ENCODE measurements at regions not wholly inside any gene's neighbourhood (a gene's known extent, or its start where the extent isn't known, plus 50 kb on each side); places are given as distances from the start of the nearest gene placed in this dataset.

DNA sequence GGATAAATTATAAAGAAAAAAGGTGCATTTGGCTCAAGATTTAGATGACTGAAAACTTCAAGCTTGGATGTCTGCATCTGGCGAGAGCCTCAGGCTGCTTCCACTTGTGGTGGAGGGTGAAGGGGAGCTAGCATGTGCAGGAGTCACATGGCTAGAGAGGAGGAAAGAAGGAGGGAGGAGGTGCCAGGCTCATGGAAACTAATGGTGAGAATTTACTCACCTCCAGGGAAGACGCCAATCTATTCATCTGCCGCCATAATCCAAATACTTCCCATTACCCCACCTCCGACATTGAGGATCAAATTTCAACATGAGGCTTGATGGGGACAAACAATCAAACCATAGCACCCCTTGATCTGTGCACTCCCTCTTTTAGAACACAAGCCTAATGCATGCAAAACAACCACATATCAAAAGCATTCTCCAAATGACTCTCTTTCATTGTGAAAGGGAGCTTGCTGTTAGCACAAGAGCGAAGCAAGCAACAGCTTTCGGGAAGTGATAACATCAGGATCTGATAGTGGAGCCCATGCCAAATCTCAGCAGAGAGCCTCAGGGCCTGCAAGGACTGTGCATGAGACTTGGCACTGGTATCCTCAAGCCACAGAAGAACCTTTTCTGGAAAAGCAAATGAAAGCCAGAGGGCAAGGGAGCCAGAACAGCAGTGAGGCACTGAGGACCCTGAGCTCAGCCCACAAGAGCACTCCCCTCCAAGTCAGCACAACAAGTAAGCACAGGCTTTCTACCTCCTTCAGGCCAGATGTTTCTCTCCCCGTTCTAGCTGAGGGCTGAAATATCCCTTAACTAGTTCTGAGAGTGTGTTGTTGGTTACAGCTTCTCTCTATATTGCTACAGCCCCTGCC is 50.2 kb upstream of the THBS1 start:
- no peak for DNase-seq (ENCODE audit: low read depth in 2 of 2)
